ENCODE measurements at regions not wholly inside any gene's neighbourhood (a gene's known extent, or its start where the extent isn't known, plus 50 kb on each side); places are given as distances from the start of the nearest gene placed in this dataset.
A peak's percentile ranks its signal among the peaks of the same experiment; 100 is the strongest.
"Not testable (repeated sequence)": the region's sequence is repeated elsewhere in the genome, so short reads cannot be mapped to it uniquely, and the experiment has no call there.

GRCh38 chr1:85520826-85521820 lies 56.2 kb upstream of the DDAH1 start:
- H3K36me3 ChIP-seq (ENCODE audit: control insufficient read depth, insufficient read depth, low read length); H2BK120ac ChIP-seq (ENCODE audit: low read depth, low read length); H3K27ac ChIP-seq (ENCODE audit: low read depth, low read length); H3K56ac ChIP-seq (ENCODE audit: low read length); H3K4ac ChIP-seq (ENCODE audit: low read depth, low read length); H3K4me3 ChIP-seq (ENCODE audit: low read length); H3K9ac ChIP-seq (ENCODE audit: low read length); H3K79me1 ChIP-seq (ENCODE audit: low read length); H3K18ac ChIP-seq (ENCODE audit: low read length); H4K8ac ChIP-seq (ENCODE audit: low read depth, low read length); H3K23ac ChIP-seq (ENCODE audit: low read length); H2BK15ac ChIP-seq (replicated peaks; ENCODE audit: low read depth); H3K79me2 ChIP-seq (ENCODE audit: control insufficient read depth, insufficient read depth, low read length); H4K5ac ChIP-seq (ENCODE audit: low read length); H3K27me3 ChIP-seq (ENCODE audit: insufficient read depth, low read length, poor library complexity); H3K4me1 ChIP-seq (ENCODE audit: control insufficient read depth, low read depth, low read length); H2AK5ac ChIP-seq (ENCODE audit: low read length); H3K4me2 ChIP-seq (ENCODE audit: low read length); H2BK5ac ChIP-seq (ENCODE audit: low read length): not testable (repeated sequence)
- DNase-seq, result peak; percentile 56
- WGBS (ENCODE audit: extremely low coverage, insufficient coverage, low lambda C conversion rate), result no CpG with 5 or more reads among the region's 15 CpGs

GRCh38 chr1:85522458-85522857 lies 57.5 kb upstream of the DDAH1 start:
- H3K4me1 ChIP-seq (ENCODE audit: control insufficient read depth, low read depth, low read length); DNase-seq; H2BK15ac ChIP-seq (replicated peaks; ENCODE audit: low read depth); H3K4me3 ChIP-seq (ENCODE audit: low read length); H3K18ac ChIP-seq (ENCODE audit: low read length); H2BK120ac ChIP-seq (ENCODE audit: low read depth, low read length); H3K23ac ChIP-seq (ENCODE audit: low read length); H3K56ac ChIP-seq (ENCODE audit: low read length); H2BK5ac ChIP-seq (ENCODE audit: low read length); H3K79me2 ChIP-seq (ENCODE audit: control insufficient read depth, insufficient read depth, low read length); H4K5ac ChIP-seq (ENCODE audit: low read length); H3K4ac ChIP-seq (ENCODE audit: low read depth, low read length); H3K79me1 ChIP-seq (ENCODE audit: low read length); H2AK5ac ChIP-seq (ENCODE audit: low read length); H3K27me3 ChIP-seq (ENCODE audit: insufficient read depth, low read length, poor library complexity); H3K4me2 ChIP-seq (ENCODE audit: low read length); H4K8ac ChIP-seq (ENCODE audit: low read depth, low read length); H3K9ac ChIP-seq (ENCODE audit: low read length); H3K27ac ChIP-seq (ENCODE audit: low read depth, low read length); H3K36me3 ChIP-seq (ENCODE audit: control insufficient read depth, insufficient read depth, low read length): not testable (repeated sequence)

GRCh38 chr1:85523061-85523460 lies 57.5 kb upstream of the CCN1 start:
- not testable (repeated sequence) for H3K9ac ChIP-seq (ENCODE audit: low read length); H3K79me1 ChIP-seq (ENCODE audit: low read length); H3K56ac ChIP-seq (ENCODE audit: low read length); H3K4me3 ChIP-seq (ENCODE audit: low read length); H3K36me3 ChIP-seq (ENCODE audit: control insufficient read depth, insufficient read depth, low read length); H3K4ac ChIP-seq (ENCODE audit: low read depth, low read length); H2AK5ac ChIP-seq (ENCODE audit: low read length); H2BK15ac ChIP-seq (replicated peaks; ENCODE audit: low read depth); H3K4me1 ChIP-seq (ENCODE audit: control insufficient read depth, low read depth, low read length); H3K18ac ChIP-seq (ENCODE audit: low read length); H3K79me2 ChIP-seq (ENCODE audit: control insufficient read depth, insufficient read depth, low read length); H3K27ac ChIP-seq (ENCODE audit: low read depth, low read length); H2BK5ac ChIP-seq (ENCODE audit: low read length); H3K23ac ChIP-seq (ENCODE audit: low read length); H3K27me3 ChIP-seq (ENCODE audit: insufficient read depth, low read length, poor library complexity); H4K5ac ChIP-seq (ENCODE audit: low read length); H2BK120ac ChIP-seq (ENCODE audit: low read depth, low read length); DNase-seq; H3K4me2 ChIP-seq (ENCODE audit: low read length); H4K8ac ChIP-seq (ENCODE audit: low read depth, low read length)
- WGBS (ENCODE audit: extremely low coverage, insufficient coverage, low lambda C conversion rate), result no CpG with 5 or more reads among the region's 4 CpGs

- H3K36me3 ChIP-seq (ENCODE audit: control insufficient read depth, insufficient read depth, low read length); H3K56ac ChIP-seq (ENCODE audit: low read length); H4K5ac ChIP-seq (ENCODE audit: low read length); H3K4me2 ChIP-seq (ENCODE audit: low read length); H3K79me1 ChIP-seq (ENCODE audit: low read length); DNase-seq; H2AK5ac ChIP-seq (ENCODE audit: low read length); H3K4me1 ChIP-seq (ENCODE audit: control insufficient read depth, low read depth, low read length); H3K9ac ChIP-seq (ENCODE audit: low read length); H2BK5ac ChIP-seq (ENCODE audit: low read length); H3K23ac ChIP-seq (ENCODE audit: low read length); H4K8ac ChIP-seq (ENCODE audit: low read depth, low read length); H2BK15ac ChIP-seq (replicated peaks; ENCODE audit: low read depth); H2BK120ac ChIP-seq (ENCODE audit: low read depth, low read length); H3K27ac ChIP-seq (ENCODE audit: low read depth, low read length); H3K79me2 ChIP-seq (ENCODE audit: control insufficient read depth, insufficient read depth, low read length); H3K4ac ChIP-seq (ENCODE audit: low read depth, low read length); H3K27me3 ChIP-seq (ENCODE audit: insufficient read depth, low read length, poor library complexity); H3K18ac ChIP-seq (ENCODE audit: low read length); H3K4me3 ChIP-seq (ENCODE audit: low read length): not testable (repeated sequence)
- no CpG with 5 or more reads among the region's 3 CpGs for WGBS (ENCODE audit: extremely low coverage, insufficient coverage, low lambda C conversion rate)
Measured at GRCh38 chr1:85524281-85524886, 56.2 kb upstream of the CCN1 start.

- not testable (repeated sequence) for H3K36me3 ChIP-seq (ENCODE audit: control insufficient read depth, insufficient read depth, low read length); H3K79me1 ChIP-seq (ENCODE audit: low read length); H3K9ac ChIP-seq (ENCODE audit: low read length); H3K27ac ChIP-seq (ENCODE audit: low read depth, low read length); H2BK120ac ChIP-seq (ENCODE audit: low read depth, low read length); H4K5ac ChIP-seq (ENCODE audit: low read length); H3K79me2 ChIP-seq (ENCODE audit: control insufficient read depth, insufficient read depth, low read length); H3K4me2 ChIP-seq (ENCODE audit: low read length); H2BK5ac ChIP-seq (ENCODE audit: low read length); H4K8ac ChIP-seq (ENCODE audit: low read depth, low read length); H3K56ac ChIP-seq (ENCODE audit: low read length); DNase-seq; H2AK5ac ChIP-seq (ENCODE audit: low read length); H3K27me3 ChIP-seq (ENCODE audit: insufficient read depth, low read length, poor library complexity); H3K23ac ChIP-seq (ENCODE audit: low read length); H3K4me1 ChIP-seq (ENCODE audit: control insufficient read depth, low read depth, low read length); H2BK15ac ChIP-seq (replicated peaks; ENCODE audit: low read depth); H3K4ac ChIP-seq (ENCODE audit: low read depth, low read length); H3K18ac ChIP-seq (ENCODE audit: low read length); H3K4me3 ChIP-seq (ENCODE audit: low read length)
- no CpG with 5 or more reads among the region's 3 CpGs for WGBS (ENCODE audit: extremely low coverage, insufficient coverage, low lambda C conversion rate)
Measured at GRCh38 chr1:85525591-85525991, 55.0 kb upstream of the CCN1 start.

Measured in mesendoderm (in vitro differentiated cells).